ENCODE measurements at regions not wholly inside any gene's neighbourhood (a gene's known extent, or its start where the extent isn't known, plus 50 kb on each side); places are given as distances from the start of the nearest gene placed in this dataset.

- peaks cover 2% of the 10 kb centered on the region for H3K27me3 ChIP-seq (ENCODE audit: control insufficient read depth, insufficient read depth, low read length)
- TF ChIP-seq CTCF (IDR thresholded peaks at IDR 0.05; ENCODE audit: insufficient read depth, low read length, poor library complexity, severe bottlenecking) = no peak
- H3K36me3 ChIP-seq (ENCODE audit: control insufficient read depth, insufficient read depth, low read length) = no peaks in the 10 kb centered on the region
- no peak for DNase-seq (ENCODE audit: low read depth)
- no peak overlapping the region for H3K4me3 ChIP-seq (ENCODE audit: low read depth, low read length)
These were observed 50.0 kb upstream of the ATL2 start for GRCh38 chr2:38427054-38427453.
